H1 (cell line): ENCODE measurements at regions not wholly inside any gene's neighbourhood (a gene's known extent, or its start where the extent isn't known, plus 50 kb on each side); places are given as distances from the start of the nearest gene placed in this dataset.

Experiments
- CEBPB ChIP-seq: IDR thresholded peaks from 2 replicates; pipeline ENCODE4 v1.6.1; 2012; ENCODE audit warnings: low read depth, low read length
- EP300 ChIP-seq, 2 experiments: IDR thresholded peaks; 1 replicate in 1 of 2; 2 replicates in 1 of 2; pipeline ENCODE4 v1.6.1; 2011 to 2012; ENCODE audit warnings: low read depth in 2 of 2, low read length in 2 of 2, mild to moderate bottlenecking in 2 of 2, borderline replicate concordance in 1 of 2, inconsistent platforms in 1 of 2, moderate library complexity in 1 of 2
- RFX5 ChIP-seq: IDR thresholded peaks from 2 replicates; pipeline ENCODE4 v1.6.1; 2011; ENCODE audit warnings: low read depth, low read length, improper control_type of control experiment, borderline replicate concordance
- TF ChIP-seq, protein P1 (sequence below): IDR thresholded peaks from 2 replicates; pipeline ENCODE4 v1.6.1; 2011; ENCODE audit warnings: low read length, improper control_type of control experiment
- TF ChIP-seq, protein P2 (sequence below): IDR thresholded peaks from 2 replicates; pipeline ENCODE4 v1.6.1; 2012; ENCODE audit warnings: low read length, inconsistent platforms

DNA sequence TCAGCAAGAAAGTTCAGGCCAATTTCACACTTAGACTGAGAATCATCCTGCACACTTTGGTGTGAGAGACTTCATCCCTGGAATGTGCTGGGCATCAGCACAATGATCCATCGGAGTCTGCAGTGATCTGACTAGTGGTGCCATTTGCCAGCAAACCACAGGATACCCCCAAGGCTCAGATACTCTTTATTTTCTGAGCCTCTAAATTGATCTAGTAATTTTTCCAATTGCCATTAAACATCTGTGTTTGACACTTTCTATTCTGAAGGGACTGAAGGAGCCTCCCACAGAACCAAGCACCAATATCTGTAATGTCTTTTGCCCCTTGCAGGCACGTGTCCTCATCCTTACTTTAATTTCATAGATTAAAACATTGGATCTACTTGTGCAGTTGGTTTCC lies 485.3 kb upstream of the SMIM21 start (continued):
- TF ChIP-seq, protein P1, sequence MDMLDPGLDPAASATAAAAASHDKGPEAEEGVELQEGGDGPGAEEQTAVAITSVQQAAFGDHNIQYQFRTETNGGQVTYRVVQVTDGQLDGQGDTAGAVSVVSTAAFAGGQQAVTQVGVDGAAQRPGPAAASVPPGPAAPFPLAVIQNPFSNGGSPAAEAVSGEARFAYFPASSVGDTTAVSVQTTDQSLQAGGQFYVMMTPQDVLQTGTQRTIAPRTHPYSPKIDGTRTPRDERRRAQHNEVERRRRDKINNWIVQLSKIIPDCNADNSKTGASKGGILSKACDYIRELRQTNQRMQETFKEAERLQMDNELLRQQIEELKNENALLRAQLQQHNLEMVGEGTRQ, result no peak
- TF ChIP-seq RFX5 (no peak), CEBPB (no peak), EP300 (IDR thresholded peaks at IDR 0.05; ENCODE audit: borderline replicate concordance in 1 of 2, low read depth in 2 of 2, low read length in 2 of 2) (no peak)
- TF ChIP-seq, protein P2, sequence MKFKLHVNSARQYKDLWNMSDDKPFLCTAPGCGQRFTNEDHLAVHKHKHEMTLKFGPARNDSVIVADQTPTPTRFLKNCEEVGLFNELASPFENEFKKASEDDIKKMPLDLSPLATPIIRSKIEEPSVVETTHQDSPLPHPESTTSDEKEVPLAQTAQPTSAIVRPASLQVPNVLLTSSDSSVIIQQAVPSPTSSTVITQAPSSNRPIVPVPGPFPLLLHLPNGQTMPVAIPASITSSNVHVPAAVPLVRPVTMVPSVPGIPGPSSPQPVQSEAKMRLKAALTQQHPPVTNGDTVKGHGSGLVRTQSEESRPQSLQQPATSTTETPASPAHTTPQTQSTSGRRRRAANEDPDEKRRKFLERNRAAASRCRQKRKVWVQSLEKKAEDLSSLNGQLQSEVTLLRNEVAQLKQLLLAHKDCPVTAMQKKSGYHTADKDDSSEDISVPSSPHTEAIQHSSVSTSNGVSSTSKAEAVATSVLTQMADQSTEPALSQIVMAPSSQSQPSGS, result no peak
